Esophagus muscularis mucosa (tissue), 4 donors: ENCODE measurements at regions not wholly inside any gene's neighbourhood (a gene's known extent, or its start where the extent isn't known, plus 50 kb on each side); places are given as distances from the start of the nearest gene placed in this dataset.
"Not testable (repeated sequence)": the region's sequence is repeated elsewhere in the genome, so short reads cannot be mapped to it uniquely, and the experiment has no call there.

Source experiments
- DNase-seq: peaks from one replicate; pipeline ENCODE4 v3.0.0-alpha.2; 2017; ENCODE audit errors: extremely low spot score
- H3K27ac ChIP-seq, 4 donors: fragments of 200-600 bp; sonication (generic); replicated peaks in 1 of 4; 1 replicate in 3 of 4; 2 replicates in 1 of 4; pipeline ENCODE4 v1.5.1; 2016 to 2019; ENCODE audit warnings: mild to moderate bottlenecking in 1 of 4
- H3K27me3 ChIP-seq, 4 donors: fragments of 200-600 bp; sonication (generic); one replicate each; pipeline versions ENCODE4 v1.5.1 to v1.6.0; 2016 to 2019
- H3K36me3 ChIP-seq, 4 donors: fragments of 200-600 bp; sonication (generic); one replicate each; pipeline ENCODE4 v1.5.1; 2016 to 2019
- H3K4me1 ChIP-seq, 4 donors: fragments of 200-600 bp; sonication (generic); one replicate each; pipeline ENCODE4 v1.5.1; 2016 to 2019
- H3K4me3 ChIP-seq, 4 donors: fragments of 200-600 bp; sonication (generic); 1 replicate in 2 of 4; 2 replicates in 2 of 4; pipeline ENCODE4 v1.5.1; 2016 to 2019; ENCODE audit warnings: mild to moderate bottlenecking in 4 of 4, moderate library complexity in 1 of 4
- H3K9me3 ChIP-seq, 4 donors: fragments of 200-600 bp; sonication (generic); 1 replicate in 3 of 4; 2 replicates in 1 of 4; pipeline ENCODE4 v1.5.1; 2016 to 2019
- CTCF ChIP-seq, 3 experiments: fragments of 200-600 bp in 2 of 3; fragments of 450-650 bp in 1 of 3; sonication (generic) in 2 of 3; IDR thresholded peaks; one replicate each; pipeline ENCODE4 v1.5.1; 2017 to 2019; ENCODE audit warnings: antibody characterized with exemption in 3 of 3, mild to moderate bottlenecking in 2 of 3, moderate library complexity in 1 of 3
- EP300 ChIP-seq: sonication (generic); formaldehyde crosslinking; IDR thresholded peaks from one replicate; pipeline ENCODE4 v1.6.1; 2017; ENCODE audit warnings: antibody characterized with exemption
- POLR2A ChIP-seq: fragments of 450-650 bp; IDR thresholded peaks from one replicate; pipeline ENCODE4 v1.6.1; 2017; ENCODE audit warnings: antibody characterized with exemption, moderate library complexity, mild to moderate bottlenecking, low read depth
- POLR2AphosphoS5 ChIP-seq, 2 donors: sonication (generic); formaldehyde crosslinking; IDR thresholded peaks; one replicate each; pipeline ENCODE4 v1.6.1; 2017; ENCODE audit warnings: antibody characterized with exemption in 2 of 2
- WGBS: methylation state at CpG from one replicate; pipeline ENCODE4 v1.1.5; 2018; 5-methylcytosine and 5-hydroxymethylcytosine counted together
- intact Hi-C: fragments of 100-400 bp; cut with DNase I; formaldehyde crosslinking; loops from one replicate; pipeline ENCODE4 v1.15.1; 2023

DNA sequence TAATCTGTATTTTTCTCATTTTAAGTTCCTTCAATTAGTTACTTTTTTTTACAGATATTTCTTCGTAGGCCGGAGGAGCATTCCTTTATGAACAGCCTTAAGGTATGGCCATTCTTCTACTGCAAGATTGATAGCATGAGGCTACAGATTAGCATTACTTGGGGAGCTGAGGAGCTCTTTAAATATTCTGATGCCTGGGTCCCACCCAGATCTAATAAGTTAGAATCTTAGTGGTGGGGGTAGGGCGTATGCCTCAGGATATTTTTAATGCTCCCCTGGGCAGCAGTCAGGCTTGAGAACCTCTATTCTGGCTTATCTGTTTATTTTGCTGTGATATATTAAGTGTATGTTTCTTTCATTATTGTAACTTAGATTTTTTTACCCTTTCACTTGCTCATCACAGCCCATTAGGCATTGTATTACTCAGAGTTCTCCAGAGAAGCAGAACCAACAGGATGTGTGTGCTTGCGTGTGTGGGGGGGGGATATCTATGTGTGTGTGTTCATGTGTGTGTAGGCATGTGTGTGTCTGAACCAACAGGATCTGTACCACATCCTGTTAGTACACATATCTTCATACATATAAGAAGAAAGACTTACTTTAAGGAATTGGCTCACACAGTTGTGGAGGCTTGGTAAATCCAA, 91.8 kb upstream of the MTAP start:
- no peak for DNase-seq
- H3K4me1 ChIP-seq, result no peaks in the 10 kb centered on the region
- intact Hi-C loops, result no loop called here
- H3K27me3 ChIP-seq, result no peaks in the 10 kb centered on the region
- no peak overlapping the region for H3K4me3 ChIP-seq
- WGBS, result 82% methylated on average over 4 of the region's 4 CpGs
- H3K27ac ChIP-seq, result no peak overlapping the region
- no peaks in the 10 kb centered on the region for H3K9me3 ChIP-seq
- TF ChIP-seq POLR2AphosphoS5 (IDR thresholded peaks at IDR 0.05) (no peak), POLR2A (no peak), CTCF (IDR thresholded peaks at IDR 0.05) (no peak), EP300 (no peak)
- H3K36me3 ChIP-seq, result no peaks in the 10 kb centered on the region

DNA sequence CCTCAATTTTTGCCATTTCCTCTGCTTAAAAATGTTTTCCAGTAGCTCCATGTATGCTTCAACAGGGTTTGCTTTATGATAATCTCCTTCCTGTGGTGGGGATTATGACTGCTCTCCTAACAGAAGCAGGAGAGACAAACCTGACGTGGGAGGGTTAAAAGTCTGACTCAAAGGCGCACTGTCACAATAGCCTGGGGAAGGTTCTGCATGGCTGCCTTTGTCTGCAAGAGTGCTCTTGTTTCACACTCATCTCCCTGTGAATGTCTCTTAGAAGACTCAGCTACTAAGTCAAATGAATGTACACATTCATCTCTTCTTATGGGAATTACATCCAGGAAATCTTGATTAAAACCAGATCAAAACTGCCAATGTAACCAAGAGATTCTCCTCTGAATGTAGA, 90.9 kb upstream of the MTAP start:
- Histone ChIP-seq H3K4me3 (no peak overlapping the region), H3K27ac (no peak overlapping the region), H3K9me3 (no peaks in the 10 kb centered on the region), H3K36me3 (no peaks in the 10 kb centered on the region), H3K27me3 (no peaks in the 10 kb centered on the region), H3K4me1 (no peaks in the 10 kb centered on the region)
- DNase-seq, result no peak
- WGBS, result 49% methylated on average over 2 of the region's 2 CpGs
- TF ChIP-seq EP300, result no peak
- intact Hi-C loops, result no loop called here

GRCh38 chr9:21715408-21715807, 87.0 kb upstream of the MTAP start:
- DNase-seq, result no peak
- H3K4me1 ChIP-seq, result no peaks in the 10 kb centered on the region
- intact Hi-C loops, result no loop called here
- no peaks in the 10 kb centered on the region for H3K27me3 ChIP-seq
- no peak overlapping the region for H3K27ac ChIP-seq
- H3K4me3 ChIP-seq, result no peak overlapping the region
- H3K36me3 ChIP-seq, result no peaks in the 10 kb centered on the region
- no peak for TF ChIP-seq CTCF (IDR thresholded peaks at IDR 0.05)
- TF ChIP-seq EP300, result no peak
- TF ChIP-seq POLR2AphosphoS5 (IDR thresholded peaks at IDR 0.05), result no peak
- TF ChIP-seq POLR2A, result no peak
- 0% methylated on average over 1 of the region's 1 CpG for WGBS
- H3K9me3 ChIP-seq, result no peaks in the 10 kb centered on the region

GRCh38 chr9:21720758-21721157, 81.7 kb upstream of the MTAP start:
- no peak for DNase-seq
- intact Hi-C loops, result no loop called here
- WGBS, result 68% methylated on average over 5 of the region's 5 CpGs

DNA sequence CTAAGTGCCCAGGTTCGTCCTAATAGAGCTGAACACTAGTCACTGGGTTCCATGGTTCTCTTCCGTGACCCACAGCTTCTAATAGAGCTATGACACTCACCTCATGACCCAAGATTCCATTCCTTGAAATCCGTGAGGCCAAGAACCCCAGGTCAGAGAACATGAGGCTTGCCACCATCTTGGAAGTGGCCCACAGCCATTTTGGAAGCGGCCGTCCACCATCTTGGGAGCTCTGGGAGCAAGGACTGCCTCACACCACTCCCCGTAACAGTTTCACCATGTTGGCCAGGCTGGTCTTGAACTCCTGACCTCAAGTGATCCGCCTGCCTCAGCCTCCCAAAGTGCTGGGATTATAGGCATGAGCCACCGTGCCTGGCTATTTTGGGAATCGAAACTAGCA, 75.0 kb upstream of the MTAP start:
- H3K9me3 ChIP-seq, H3K36me3 ChIP-seq, intact Hi-C loops, H3K27ac ChIP-seq, H3K4me3 ChIP-seq, DNase-seq, H3K4me1 ChIP-seq: not testable (repeated sequence)
- peaks cover 0 to 16% (median 0%) of the 10 kb centered on the region in 4 donors for H3K27me3 ChIP-seq
- 90% methylated on average over 9 of the region's 9 CpGs for WGBS

More at GRCh38 chr9:21720758-21721157, 81.7 kb upstream of the MTAP start:
- H3K4me3 ChIP-seq, result no peak overlapping the region
- H3K27ac ChIP-seq, result no peak overlapping the region
- H3K27me3 ChIP-seq, result peaks cover 0 to 8% (median 0%) of the 10 kb centered on the region in 4 donors
- TF ChIP-seq CTCF (IDR thresholded peaks at IDR 0.05), result no peak
- TF ChIP-seq EP300, result no peak
- TF ChIP-seq POLR2AphosphoS5 (IDR thresholded peaks at IDR 0.05), result no peak
- TF ChIP-seq POLR2A, result no peak
- no peaks in the 10 kb centered on the region for H3K9me3 ChIP-seq
- H3K4me1 ChIP-seq, result no peaks in the 10 kb centered on the region
- no peaks in the 10 kb centered on the region for H3K36me3 ChIP-seq

- no peaks in the 10 kb centered on the region for H3K4me1 ChIP-seq
- H3K9me3 ChIP-seq, result no peaks in the 10 kb centered on the region
- H3K27me3 ChIP-seq, result peaks cover 0 to 16% (median 0%) of the 10 kb centered on the region in 4 donors
- H3K36me3 ChIP-seq, result no peaks in the 10 kb centered on the region
- TF ChIP-seq EP300, result no peak
- no peak for TF ChIP-seq CTCF (IDR thresholded peaks at IDR 0.05)
- TF ChIP-seq POLR2A, result no peak
- TF ChIP-seq POLR2AphosphoS5 (IDR thresholded peaks at IDR 0.05), result no peak
- H3K27ac ChIP-seq, result no peak overlapping the region
- intact Hi-C loops, result no loop called here
- no peak for DNase-seq
- 78% methylated on average over 5 of the region's 5 CpGs for WGBS
- no peak overlapping the region for H3K4me3 ChIP-seq
These were observed 73.7 kb upstream of the MTAP start for GRCh38 chr9:21728781-21729180.
